ENCODE measurements at regions not wholly inside any gene's neighbourhood (a gene's known extent, or its start where the extent isn't known, plus 50 kb on each side); places are given as distances from the start of the nearest gene placed in this dataset.

DNA sequence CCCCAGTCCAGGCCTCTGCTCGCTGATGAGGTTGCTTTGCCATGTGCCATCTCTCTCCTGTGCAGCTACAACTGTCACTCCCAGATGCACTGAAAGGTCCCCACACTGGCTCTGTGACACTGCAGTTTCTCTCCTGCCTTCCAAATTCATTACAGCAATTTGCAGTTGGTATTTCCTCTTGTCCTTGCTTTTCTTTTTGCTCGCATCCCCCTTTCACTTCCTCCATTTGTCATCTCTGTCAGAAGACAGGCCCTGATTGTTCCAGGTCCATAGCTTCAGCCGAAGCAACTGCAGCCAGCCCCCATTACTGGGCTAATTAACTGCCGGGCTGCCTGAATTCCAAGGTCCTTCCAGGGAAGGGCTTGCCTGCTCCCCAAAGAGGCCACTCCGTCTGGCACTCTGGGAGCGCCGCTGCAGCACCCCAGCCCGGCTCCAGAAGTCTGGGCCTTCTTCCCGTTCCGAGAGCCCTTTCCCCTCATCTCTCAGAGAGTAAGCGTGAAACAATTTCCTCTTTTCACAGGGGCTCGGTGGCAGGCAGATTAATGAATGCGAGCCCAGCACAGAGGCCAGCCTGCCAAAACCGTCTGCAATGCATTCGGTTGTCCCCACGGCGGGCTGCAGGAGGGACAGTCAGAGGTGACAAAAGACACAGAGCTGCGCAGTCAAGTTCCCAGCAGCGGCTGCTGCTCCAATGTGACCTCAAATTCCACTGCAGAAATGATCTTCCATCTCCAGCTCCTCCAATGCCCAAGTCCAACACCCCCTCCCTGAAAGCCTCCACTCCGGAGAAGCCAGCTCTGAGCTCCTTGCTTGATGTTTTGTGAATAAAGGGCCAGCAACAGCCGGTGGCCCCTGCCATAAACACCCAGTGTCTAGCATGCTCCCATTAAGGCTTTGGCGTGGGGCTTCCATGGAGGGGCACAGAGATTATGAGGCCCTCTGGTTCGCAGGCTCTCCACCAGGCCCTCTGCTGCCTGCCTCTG lies 279.4 kb upstream of the HABP2 start:
- DNase-seq (ENCODE audit: low read depth): no peak
- TF ChIP-seq, protein P1, sequence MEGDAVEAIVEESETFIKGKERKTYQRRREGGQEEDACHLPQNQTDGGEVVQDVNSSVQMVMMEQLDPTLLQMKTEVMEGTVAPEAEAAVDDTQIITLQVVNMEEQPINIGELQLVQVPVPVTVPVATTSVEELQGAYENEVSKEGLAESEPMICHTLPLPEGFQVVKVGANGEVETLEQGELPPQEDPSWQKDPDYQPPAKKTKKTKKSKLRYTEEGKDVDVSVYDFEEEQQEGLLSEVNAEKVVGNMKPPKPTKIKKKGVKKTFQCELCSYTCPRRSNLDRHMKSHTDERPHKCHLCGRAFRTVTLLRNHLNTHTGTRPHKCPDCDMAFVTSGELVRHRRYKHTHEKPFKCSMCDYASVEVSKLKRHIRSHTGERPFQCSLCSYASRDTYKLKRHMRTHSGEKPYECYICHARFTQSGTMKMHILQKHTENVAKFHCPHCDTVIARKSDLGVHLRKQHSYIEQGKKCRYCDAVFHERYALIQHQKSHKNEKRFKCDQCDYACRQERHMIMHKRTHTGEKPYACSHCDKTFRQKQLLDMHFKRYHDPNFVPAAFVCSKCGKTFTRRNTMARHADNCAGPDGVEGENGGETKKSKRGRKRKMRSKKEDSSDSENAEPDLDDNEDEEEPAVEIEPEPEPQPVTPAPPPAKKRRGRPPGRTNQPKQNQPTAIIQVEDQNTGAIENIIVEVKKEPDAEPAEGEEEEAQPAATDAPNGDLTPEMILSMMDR (IDR thresholded peaks at IDR 0.05; ENCODE audit: control insufficient read depth, insufficient read depth, low read depth, low read length, missing control alignments): no peak
- H3K4me3 ChIP-seq (ENCODE audit: control insufficient read depth, low read depth, low read length): no peak overlapping the region

DNA sequence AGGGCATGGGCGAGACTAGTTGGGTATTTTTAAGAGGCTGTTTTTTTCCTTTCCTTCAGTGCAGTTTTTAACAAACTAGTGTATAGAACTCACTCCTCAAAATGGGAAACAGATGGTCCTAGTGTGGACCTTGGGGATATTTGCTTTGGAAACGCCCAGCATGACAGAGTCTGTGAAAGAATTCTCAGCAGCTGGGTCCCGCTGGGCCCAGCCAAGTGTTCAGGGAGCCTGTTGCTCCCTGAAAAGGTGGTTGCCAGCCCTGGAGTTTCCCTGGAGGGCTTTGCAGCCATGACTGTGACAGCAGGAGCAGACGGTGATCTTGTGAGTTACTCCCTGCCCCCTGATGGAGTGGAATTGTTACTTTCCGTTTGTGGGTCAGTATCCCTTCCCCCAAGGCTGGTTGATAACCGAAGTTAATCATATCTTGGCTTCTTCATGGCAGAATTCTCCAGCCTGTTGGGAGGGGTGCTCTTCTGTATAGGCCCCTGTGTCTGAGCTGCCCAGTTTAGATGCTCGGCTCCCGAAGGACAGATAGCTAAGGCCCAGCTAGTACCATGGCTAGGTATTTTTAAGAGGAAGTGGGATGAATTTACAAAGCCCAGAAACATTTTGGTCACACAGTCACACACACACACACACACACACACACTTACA lies 278.6 kb upstream of the HABP2 start:
- no peak overlapping the region for H3K4me3 ChIP-seq (ENCODE audit: control insufficient read depth, low read depth, low read length)
- no peak for DNase-seq (ENCODE audit: low read depth)
- TF ChIP-seq, protein P1 (IDR thresholded peaks at IDR 0.05; ENCODE audit: control insufficient read depth, insufficient read depth, low read depth, low read length, missing control alignments): no peak

DNA sequence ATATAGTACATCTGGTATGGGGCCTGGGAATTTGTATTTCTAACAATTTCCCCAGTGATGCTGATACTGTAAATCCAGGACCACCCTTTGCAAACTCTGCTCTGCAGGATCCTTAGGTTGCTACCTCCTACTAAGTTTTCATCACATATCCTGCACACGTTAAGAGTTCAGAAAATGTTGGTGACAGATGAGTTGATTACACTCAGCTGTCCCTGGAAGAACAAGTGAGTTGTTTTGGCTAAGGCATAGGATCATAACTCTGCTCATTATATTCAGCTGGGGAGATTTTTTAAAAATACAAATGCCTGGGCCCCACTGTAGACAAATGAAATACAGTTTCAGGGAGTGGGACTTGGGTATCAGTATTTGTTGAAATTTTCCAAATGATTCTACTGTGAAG lies 274.6 kb upstream of the HABP2 start:
- TF ChIP-seq, protein P1 (IDR thresholded peaks at IDR 0.05; ENCODE audit: control insufficient read depth, insufficient read depth, low read depth, low read length, missing control alignments): no peak

DNA sequence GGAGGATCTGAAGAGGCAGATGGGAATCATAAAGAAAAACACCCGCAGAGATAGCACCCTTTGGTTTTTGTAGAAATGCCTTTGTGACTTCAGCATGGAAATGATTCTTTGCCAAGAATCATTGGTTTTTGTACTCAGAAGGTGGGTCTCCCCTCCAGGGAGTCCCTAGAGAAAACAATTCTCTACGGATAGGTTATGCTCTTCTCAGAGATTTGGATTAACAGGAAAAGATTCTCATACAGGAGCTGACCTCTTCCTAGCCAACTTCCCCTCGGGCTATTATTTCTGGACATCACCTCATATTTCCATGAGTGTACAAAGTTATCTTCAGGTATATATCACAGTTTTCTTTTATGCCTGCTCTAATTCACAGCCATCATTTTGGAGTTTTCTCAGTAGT lies 274.2 kb upstream of the HABP2 start:
- no peak for DNase-seq (ENCODE audit: low read depth)
- H3K4me3 ChIP-seq (ENCODE audit: control insufficient read depth, low read depth, low read length): no peak overlapping the region
- TF ChIP-seq, protein P1 (IDR thresholded peaks at IDR 0.05; ENCODE audit: control insufficient read depth, insufficient read depth, low read depth, low read length, missing control alignments): no peak

More for the DNA sequence above, 274.6 kb upstream of the HABP2 start:
- no peak for DNase-seq (ENCODE audit: low read depth)
- no peak overlapping the region for H3K4me3 ChIP-seq (ENCODE audit: control insufficient read depth, low read depth, low read length)

DNA sequence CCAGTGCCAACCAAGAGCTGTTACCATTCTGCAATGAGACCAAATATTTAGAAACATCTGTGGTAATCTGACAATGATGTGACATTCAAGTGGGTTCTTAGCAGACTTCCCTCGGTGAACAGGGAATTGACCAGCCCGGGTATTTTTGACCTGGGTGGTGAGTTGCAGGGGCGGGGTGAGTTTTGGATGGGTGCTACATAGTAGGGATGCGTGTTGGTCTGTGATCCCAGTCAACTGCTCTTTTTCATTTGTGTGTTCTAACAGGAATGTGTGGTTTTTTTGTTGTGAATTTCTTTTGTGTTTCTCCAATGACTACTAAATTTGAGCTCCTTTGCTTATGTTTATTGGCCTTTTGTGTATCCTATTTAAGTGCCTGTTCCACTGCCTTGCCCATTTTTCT lies 273.6 kb upstream of the HABP2 start:
- TF ChIP-seq, protein P1 (IDR thresholded peaks at IDR 0.05; ENCODE audit: control insufficient read depth, insufficient read depth, low read depth, low read length, missing control alignments): no peak
- DNase-seq (ENCODE audit: low read depth): no peak

DNA sequence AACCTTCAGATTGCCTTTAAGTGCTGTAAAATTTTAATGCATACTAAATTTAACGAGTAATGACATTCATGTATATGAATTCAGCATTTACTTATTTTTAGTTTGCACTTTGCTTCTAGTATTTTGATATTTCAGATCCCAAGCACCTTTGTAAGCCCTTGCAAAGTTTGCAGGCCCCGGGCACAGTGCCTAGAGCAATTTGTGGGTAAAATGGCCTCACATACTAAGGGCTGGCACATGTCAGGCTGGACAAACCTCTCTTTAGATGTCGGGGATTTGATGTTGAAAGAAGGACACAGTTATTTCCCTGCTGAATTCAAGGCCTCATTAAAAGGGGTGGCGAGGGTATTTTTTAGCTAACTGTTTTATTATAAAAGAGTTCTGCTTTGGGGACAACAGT lies 270.3 kb upstream of the HABP2 start:
- no peak for DNase-seq (ENCODE audit: low read depth)
- no peak overlapping the region for H3K4me3 ChIP-seq (ENCODE audit: control insufficient read depth, low read depth, low read length)
- TF ChIP-seq, protein P1 (IDR thresholded peaks at IDR 0.05; ENCODE audit: control insufficient read depth, insufficient read depth, low read depth, low read length, missing control alignments): no peak

More for the DNA sequence above, 273.6 kb upstream of the HABP2 start:
- no peak overlapping the region for H3K4me3 ChIP-seq (ENCODE audit: control insufficient read depth, low read depth, low read length)

Data from AG09309 (cell line).